BJ (cell line): ENCODE measurements at regions not wholly inside any gene's neighbourhood (a gene's known extent, or its start where the extent isn't known, plus 50 kb on each side); places are given as distances from the start of the nearest gene placed in this dataset.

Source experiments
- CTCF ChIA-PET: fragments of 350-600 bp; formaldehyde crosslinking; extraction: SDS; loops from one replicate; lab custom pipeline; 2021; ENCODE audit warnings: antibody characterized with exemption, inconsistent platforms; lab: Yijun Ruan, JAX
- POLR2A ChIA-PET: fragments of 300-600 bp; sonication (Branson Sonifier 250); formaldehyde crosslinking; extraction: SDS; loops from one replicate; lab custom pipeline; 2021; ENCODE audit warnings: antibody characterized with exemption; lab: Charles Lee
- DNase-seq: peaks from one replicate; pipeline ENCODE4 v3.0.0-alpha.2; 2011; ENCODE audit warnings: low read depth
- H3K27me3 ChIP-seq: 2 replicates; pipeline ENCODE4 v1.6.0; 2011; ENCODE audit warnings: low read length; ENCODE audit not compliant: control insufficient read depth, insufficient read depth
- H3K36me3 ChIP-seq: 2 replicates; pipeline ENCODE4 v1.5.1; 2011; ENCODE audit warnings: low read length; ENCODE audit not compliant: control insufficient read depth, insufficient read depth
- H3K4me3 ChIP-seq: 2 replicates; pipeline ENCODE4 v1.5.1; 2011; ENCODE audit warnings: low read depth, mild to moderate bottlenecking, control low read depth, low read length
- TF ChIP-seq, protein P1 (sequence below): IDR thresholded peaks from 2 replicates; pipeline ENCODE4 v1.5.1; 2011; ENCODE audit warnings: low read depth, mild to moderate bottlenecking, control low read depth, inconsistent platforms, low read length, moderate library complexity; ENCODE audit not compliant: insufficient read depth

DNA sequence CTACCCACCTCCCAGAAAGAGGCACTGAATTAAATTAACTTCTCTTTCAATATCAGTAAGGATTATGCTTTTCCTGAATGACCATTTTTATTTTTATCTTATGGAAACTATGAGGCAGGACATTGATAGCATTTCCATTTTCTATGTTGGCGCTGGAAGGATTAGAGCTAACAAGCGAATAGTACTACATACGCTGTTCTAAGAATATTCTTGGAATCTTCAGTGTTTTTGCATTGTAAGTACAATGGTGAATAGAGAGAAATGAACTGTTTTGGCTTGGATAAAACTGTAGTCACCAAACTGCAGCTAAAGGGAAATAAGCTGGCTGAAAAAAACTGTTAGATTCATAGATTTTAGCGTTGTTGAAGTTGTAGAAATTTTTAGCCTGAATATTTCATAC, 779.0 kb upstream of the ADGRL4 start:
- Histone ChIP-seq H3K27me3 (no peaks in the 10 kb centered on the region), H3K36me3 (no peaks in the 10 kb centered on the region), H3K4me3 (no peak overlapping the region)
- TF ChIP-seq, protein P1, sequence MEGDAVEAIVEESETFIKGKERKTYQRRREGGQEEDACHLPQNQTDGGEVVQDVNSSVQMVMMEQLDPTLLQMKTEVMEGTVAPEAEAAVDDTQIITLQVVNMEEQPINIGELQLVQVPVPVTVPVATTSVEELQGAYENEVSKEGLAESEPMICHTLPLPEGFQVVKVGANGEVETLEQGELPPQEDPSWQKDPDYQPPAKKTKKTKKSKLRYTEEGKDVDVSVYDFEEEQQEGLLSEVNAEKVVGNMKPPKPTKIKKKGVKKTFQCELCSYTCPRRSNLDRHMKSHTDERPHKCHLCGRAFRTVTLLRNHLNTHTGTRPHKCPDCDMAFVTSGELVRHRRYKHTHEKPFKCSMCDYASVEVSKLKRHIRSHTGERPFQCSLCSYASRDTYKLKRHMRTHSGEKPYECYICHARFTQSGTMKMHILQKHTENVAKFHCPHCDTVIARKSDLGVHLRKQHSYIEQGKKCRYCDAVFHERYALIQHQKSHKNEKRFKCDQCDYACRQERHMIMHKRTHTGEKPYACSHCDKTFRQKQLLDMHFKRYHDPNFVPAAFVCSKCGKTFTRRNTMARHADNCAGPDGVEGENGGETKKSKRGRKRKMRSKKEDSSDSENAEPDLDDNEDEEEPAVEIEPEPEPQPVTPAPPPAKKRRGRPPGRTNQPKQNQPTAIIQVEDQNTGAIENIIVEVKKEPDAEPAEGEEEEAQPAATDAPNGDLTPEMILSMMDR: no peak
- no peak for DNase-seq
- CTCF ChIA-PET: no interaction called here
- POLR2A ChIA-PET: no interaction called here

DNA sequence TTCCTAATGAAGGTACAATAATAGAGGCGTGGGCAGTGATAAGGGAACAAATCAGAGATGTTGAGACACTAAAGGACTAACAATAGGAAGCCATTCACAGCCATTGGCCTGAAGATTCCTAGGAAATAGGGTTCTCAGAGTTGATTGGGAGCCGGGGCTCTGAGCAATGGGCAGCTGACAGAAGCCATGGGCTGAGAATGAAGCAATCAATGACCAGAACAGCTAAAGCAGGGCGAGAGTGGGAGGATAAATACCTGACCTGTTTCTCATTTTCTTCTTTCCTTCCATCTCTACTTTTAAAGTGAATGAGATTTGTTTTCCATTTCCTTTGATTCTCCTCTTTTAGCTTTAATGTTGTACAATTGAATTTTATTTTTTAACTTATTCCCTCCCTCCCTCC, 774.7 kb upstream of the ADGRL4 start:
- TF ChIP-seq, protein P1: no peak
- no peak for DNase-seq
- Histone ChIP-seq H3K27me3 (no peaks in the 10 kb centered on the region), H3K4me3 (no peak overlapping the region), H3K36me3 (no peaks in the 10 kb centered on the region)
- CTCF ChIA-PET: no interaction called here
- POLR2A ChIA-PET: no interaction called here

DNA sequence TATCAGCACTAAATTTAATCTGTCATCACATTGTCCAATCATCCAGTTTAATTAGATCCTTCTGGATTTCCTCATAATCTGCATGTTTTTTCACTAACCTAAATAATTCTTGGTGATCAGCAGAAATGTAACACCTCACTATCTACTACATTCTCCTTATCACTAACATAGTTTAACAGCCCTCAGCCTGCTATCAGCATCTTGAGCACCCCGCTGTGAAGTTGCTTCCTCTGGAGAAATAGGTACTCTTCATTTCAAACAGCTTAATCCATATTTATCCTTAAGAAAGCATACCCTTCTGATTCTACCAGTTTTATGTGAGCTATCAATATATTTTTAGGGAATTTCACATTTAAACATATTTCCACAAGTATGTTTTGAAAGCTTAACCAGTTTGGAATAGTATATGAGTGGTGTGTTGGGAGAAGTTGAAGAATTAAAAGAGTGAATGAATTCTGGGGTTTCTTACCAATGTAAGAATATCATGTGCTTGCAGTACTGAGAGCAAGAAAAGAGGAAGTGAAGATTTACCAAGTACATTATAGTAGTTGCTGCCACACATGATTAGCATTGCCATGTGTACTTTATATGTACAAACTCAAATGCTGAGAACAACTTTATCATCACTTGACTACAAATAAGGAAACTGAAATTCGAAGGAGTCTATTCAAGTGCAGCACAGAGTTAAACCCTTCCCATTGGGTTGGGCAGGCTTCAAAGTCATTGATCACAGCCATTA, 771.1 kb upstream of the ADGRL4 start:
- Histone ChIP-seq H3K4me3 (no peak overlapping the region), H3K27me3 (no peaks in the 10 kb centered on the region), H3K36me3 (no peaks in the 10 kb centered on the region)
- CTCF ChIA-PET: no interaction called here
- TF ChIP-seq, protein P1: no peak
- no peak for DNase-seq
- POLR2A ChIA-PET: no interaction called here

DNA sequence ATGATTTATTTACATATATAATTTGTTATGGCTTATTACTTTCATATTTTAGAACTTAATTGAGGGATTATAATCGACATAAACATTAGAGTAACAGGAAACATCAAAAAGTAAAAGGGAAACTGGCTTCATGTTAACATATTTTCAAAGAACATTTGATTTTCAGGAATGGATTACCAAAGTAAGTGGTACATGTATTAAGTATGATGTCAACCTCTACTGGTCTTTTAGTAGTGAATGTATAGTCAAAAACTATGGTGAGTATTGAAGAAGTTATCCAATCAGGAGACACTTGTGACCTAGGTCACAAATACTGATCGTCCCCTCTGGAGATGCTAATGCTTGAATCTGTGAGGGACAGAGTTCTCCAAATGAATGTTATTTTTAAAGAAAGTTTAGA, 768.9 kb upstream of the ADGRL4 start:
- no peaks in the 10 kb centered on the region for H3K36me3 ChIP-seq
- POLR2A ChIA-PET: no interaction called here
- CTCF ChIA-PET: interaction anchor here (1.5 kb wide), 1 partner anchor 19 kb away, joined by 5 read pairs; no protein-coding TSS in a partner anchor
- no peak overlapping the region for H3K4me3 ChIP-seq
- DNase-seq: no peak
- TF ChIP-seq, protein P1: no peak
- no peaks in the 10 kb centered on the region for H3K27me3 ChIP-seq

DNA sequence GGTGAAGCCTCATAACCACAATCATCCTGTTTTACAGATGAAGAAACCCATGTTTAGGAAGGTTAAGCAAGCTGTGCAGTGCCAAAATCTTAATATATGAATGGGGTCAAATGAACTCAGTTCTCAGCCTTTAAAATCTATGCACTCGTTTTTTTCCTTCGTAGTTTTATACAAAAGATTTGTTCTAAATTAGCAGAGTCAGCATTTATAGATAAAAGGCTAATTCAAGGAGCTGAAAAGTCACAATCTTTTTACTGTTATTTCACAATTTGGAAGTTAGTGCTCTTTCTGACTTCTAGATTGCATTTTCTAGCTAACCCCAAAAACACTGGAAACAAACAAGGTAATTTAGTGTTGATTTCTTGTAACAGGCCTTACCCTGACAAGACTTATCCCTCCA, 766.9 kb upstream of the ADGRL4 start:
- H3K4me3 ChIP-seq: no peak overlapping the region
- ChIA-PET CTCF (no interaction called here), POLR2A (no interaction called here)
- no peaks in the 10 kb centered on the region for H3K27me3 ChIP-seq
- TF ChIP-seq, protein P1: no peak
- DNase-seq: no peak
- H3K36me3 ChIP-seq: no peaks in the 10 kb centered on the region
